IgD-negative memory B cell (primary cell): ENCODE measurements at regions not wholly inside any gene's neighbourhood (a gene's known extent, or its start where the extent isn't known, plus 50 kb on each side); places are given as distances from the start of the nearest gene placed in this dataset.
"Not testable (repeated sequence)": the region's sequence is repeated elsewhere in the genome, so short reads cannot be mapped to it uniquely, and the experiment has no call there.

Experiments
- H3K27ac Mint-ChIP-seq, 3 donors: one replicate each; pipeline ENCODE4 v1.8.0; 2020 to 2022; ENCODE audit warnings: mild to moderate bottlenecking in 3 of 3, mixed read lengths in 3 of 3, moderate library complexity in 1 of 3
- H3K27me3 Mint-ChIP-seq: one replicate; pipeline ENCODE4 v1.8.0; 2021; ENCODE audit warnings: mixed read lengths
- H3K36me3 Mint-ChIP-seq: one replicate; pipeline ENCODE4 v1.8.0; 2020; ENCODE audit warnings: mild to moderate bottlenecking, mixed read lengths
- H3K4me1 Mint-ChIP-seq, 3 donors: one replicate each; pipeline ENCODE4 v1.8.0; 2020 to 2022; ENCODE audit warnings: mixed read lengths in 3 of 3, mild to moderate bottlenecking in 1 of 3
- H3K4me3 Mint-ChIP-seq, 4 donors: one replicate each; pipeline ENCODE4 v1.8.0; 2020 to 2022; ENCODE audit warnings: mild to moderate bottlenecking in 4 of 4, mixed read lengths in 4 of 4, moderate library complexity in 3 of 4
- H3K9me3 Mint-ChIP-seq, 3 donors: one replicate each; pipeline ENCODE4 v1.8.0; 2020 to 2021; ENCODE audit warnings: mixed read lengths in 3 of 3, mild to moderate bottlenecking in 1 of 3

DNA sequence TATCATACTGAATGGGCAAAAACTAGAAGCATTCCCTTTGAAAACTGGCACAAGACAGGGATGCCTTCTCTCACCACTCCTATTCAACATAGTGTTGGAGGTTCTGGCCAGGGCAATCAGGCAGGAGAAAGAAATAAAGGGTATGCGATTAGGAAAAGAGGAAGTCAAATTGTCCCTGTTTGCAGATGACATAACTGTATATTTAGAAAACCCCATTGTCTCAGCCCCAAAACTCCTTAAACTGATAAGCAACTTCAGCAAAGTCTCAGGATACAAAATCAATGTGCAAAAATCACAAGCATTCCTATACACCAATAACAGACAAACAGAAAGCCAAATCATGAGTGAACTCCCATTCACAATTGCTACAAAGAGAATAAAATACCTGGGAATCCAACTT is 52.5 kb upstream of the CCDC71L start:
- H3K4me1 Mint-ChIP-seq, H3K4me3 Mint-ChIP-seq, H3K27ac Mint-ChIP-seq, H3K36me3 Mint-ChIP-seq, H3K9me3 Mint-ChIP-seq, H3K27me3 Mint-ChIP-seq: not testable (repeated sequence)

DNA sequence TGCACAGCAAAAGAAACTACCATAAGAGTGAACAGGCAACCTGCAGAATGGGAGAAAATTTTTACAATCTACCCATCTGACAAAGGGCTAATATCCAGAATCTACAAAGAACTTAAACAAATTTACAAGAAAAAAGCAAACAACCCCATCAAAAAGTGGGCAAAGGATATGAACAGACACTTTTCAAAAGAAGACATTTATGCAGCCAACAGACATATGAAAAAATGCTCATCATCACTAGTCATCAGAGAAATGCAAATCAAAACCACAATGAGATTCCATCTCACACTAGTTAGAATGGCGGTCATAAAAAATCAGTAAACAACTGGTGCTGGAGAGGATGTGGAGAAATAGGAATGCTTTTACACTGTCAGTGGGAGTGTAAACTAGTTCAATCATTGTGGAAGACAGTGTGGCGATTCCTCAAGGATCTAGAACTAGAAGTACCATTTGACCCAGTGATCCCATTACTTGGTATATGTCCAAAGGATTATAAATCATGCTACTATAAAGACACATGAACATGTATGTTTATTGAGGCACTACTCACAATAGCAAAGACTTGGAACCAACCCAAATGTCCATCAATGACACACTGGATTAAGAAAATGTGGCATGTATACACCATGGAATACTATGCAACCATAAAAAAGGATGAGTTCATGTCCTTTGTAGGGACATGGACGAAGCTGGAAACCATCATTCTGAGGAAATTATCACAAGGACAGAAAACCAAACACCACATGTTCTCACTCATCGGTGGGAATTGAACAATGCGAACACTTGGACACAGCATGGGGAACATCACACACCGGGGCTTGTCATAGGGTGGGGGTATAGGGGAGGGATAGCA is 53.9 kb upstream of the CCDC71L start:
- not testable (repeated sequence) for H3K4me3 Mint-ChIP-seq, H3K36me3 Mint-ChIP-seq, H3K9me3 Mint-ChIP-seq, H3K27me3 Mint-ChIP-seq, H3K27ac Mint-ChIP-seq, H3K4me1 Mint-ChIP-seq

GRCh38 chr7:106715730-106716129 is 54.8 kb upstream of the CCDC71L start:
- no peak overlapping the region for H3K27ac Mint-ChIP-seq
- H3K4me3 Mint-ChIP-seq = no peak overlapping the region
- H3K27me3 Mint-ChIP-seq = no peaks in the 10 kb centered on the region
- H3K4me1 Mint-ChIP-seq = peaks cover 9 to 12% (median 11%) of the 10 kb centered on the region in 3 donors
- peaks cover 0 to 5% (median 2%) of the 10 kb centered on the region in 3 donors for H3K9me3 Mint-ChIP-seq
- no peaks in the 10 kb centered on the region for H3K36me3 Mint-ChIP-seq

DNA sequence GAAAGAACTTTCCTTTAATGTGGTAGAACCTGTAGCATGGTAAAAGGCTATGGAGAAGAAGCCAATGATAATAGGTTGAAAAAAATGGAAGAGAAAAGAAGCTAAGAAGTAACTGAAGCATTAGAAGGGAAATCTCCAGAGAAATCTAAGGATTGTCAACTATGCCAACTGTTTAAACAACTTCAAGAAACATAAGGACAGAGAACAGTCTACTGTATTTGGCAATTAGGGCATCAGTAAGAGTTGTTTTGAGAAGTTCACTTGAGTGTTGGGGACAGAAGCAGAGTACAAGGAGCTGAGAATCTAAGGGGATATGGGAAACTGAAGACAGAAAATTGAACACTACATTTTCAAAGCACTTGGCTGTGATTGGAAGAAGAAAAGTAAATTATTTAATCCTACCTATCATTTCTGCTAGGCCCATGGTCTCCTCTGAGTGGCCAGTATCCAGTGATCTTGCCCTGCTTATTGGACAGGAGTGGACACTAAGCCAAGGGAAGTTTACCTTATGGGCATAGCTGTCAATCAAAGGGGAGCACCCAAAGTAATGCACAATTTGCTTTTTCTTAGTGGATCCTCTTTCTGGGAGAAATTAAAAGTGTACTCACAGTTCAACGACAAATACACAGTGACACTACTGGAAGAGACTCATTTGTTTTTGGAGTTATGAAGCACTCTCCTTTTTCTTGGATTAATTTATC is 56.4 kb upstream of the CCDC71L start:
- Mint-ChIP-seq H3K4me3 (no peak overlapping the region), H3K27ac (no peak overlapping the region), H3K36me3 (no peaks in the 10 kb centered on the region), H3K27me3 (no peaks in the 10 kb centered on the region), H3K9me3 (peaks cover 0 to 5% (median 0%) of the 10 kb centered on the region in 3 donors), H3K4me1 (peaks cover 19 to 24% (median 21%) of the 10 kb centered on the region in 3 donors)

- Mint-ChIP-seq H3K4me1 (peaks cover 26 to 29% (median 27%) of the 10 kb centered on the region in 3 donors), H3K4me3 (no peak overlapping the region), H3K27me3 (no peaks in the 10 kb centered on the region)
Measured at GRCh38 chr7:106717955-106718871, 57.3 kb upstream of the CCDC71L start.

DNA sequence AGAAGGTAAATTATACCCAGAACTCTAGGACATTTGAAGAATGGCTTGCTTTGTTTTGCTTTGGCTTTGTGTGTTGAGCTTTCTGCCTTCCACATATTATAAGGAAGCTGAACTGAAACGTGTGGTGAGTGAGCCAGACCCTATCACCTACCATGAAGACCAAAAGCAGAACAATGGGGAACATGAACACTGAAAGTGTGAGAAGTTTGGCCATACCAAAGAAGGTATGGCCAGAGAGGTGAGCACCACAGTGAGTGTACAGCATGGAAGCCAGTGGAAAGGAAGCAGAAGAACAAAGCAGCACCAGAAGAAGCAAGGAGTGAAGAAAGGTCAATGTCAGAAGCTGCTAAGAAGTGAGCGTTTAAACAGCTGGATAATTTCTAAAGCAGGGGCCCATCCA is 59.7 kb upstream of the CCDC71L start:
- Mint-ChIP-seq H3K27me3 (no peaks in the 10 kb centered on the region), H3K4me3 (no peak overlapping the region), H3K9me3 (peaks cover 0 to 2% (median 0%) of the 10 kb centered on the region in 3 donors), H3K36me3 (no peaks in the 10 kb centered on the region), H3K27ac (no peak overlapping the region), H3K4me1 (peaks cover 24 to 35% (median 31%) of the 10 kb centered on the region in 3 donors)

More at GRCh38 chr7:106717955-106718871, 57.3 kb upstream of the CCDC71L start:
- H3K36me3 Mint-ChIP-seq = no peaks in the 10 kb centered on the region
- H3K27ac Mint-ChIP-seq = no peak overlapping the region
- peaks cover 0 to 5% (median 0%) of the 10 kb centered on the region in 3 donors for H3K9me3 Mint-ChIP-seq

DNA sequence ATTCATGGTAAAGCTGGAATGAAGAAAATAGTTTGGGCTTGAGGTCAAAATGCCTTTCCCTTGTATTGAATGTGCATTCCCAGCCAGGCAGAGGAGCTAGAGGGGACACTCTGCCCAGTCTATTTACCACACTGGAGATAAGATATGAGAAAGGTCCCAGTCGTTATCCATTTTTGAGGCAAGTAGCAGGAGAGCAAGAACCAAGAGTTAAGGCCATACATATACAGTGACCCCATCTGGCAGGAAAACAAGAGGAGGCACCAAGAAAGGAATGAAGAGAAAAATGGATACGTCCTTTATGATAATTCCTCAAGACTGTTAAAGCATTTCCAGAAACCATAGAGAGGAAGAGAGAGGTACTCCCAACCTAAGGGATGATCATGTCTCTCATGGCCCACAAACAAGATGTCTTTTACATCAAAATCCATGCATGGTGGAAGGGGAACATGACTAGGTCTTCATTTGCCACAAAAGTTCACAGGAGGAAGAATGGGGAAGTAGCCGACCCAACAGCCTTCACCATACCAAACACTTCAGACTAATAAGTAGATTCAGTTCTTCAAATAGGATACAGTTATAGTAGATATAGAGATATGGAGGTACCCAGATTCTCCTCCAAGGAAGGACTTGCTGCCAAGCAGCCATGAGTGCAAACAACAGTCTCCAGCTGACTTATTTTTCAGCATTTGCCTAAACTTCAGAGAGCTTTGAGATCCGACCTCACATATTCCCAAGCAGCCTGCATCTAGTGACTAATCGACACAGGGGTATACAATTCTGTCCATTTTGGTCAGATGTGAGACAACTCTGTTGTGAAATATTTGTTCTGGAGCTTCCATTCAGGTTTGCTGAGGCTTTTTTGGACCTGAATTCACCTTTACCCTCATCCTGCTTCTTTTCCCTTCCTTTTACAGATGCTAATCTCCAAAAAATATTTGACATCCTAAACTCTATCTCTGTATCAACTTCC is 61.1 kb upstream of the CCDC71L start:
- no peaks in the 10 kb centered on the region for H3K27me3 Mint-ChIP-seq
- H3K36me3 Mint-ChIP-seq = no peaks in the 10 kb centered on the region
- no peak overlapping the region for H3K27ac Mint-ChIP-seq
- peak overlapping the region in 3 of 4 donors; percentile 47 to 87 (median 57) for H3K4me3 Mint-ChIP-seq
- H3K9me3 Mint-ChIP-seq = peaks cover 0 to 3% (median 0%) of the 10 kb centered on the region in 3 donors
- peaks cover 24 to 35% (median 31%) of the 10 kb centered on the region in 3 donors for H3K4me1 Mint-ChIP-seq

GRCh38 chr7:106723398-106723797 is 62.4 kb upstream of the CCDC71L start:
- H3K4me1 Mint-ChIP-seq = peaks cover 24 to 35% (median 31%) of the 10 kb centered on the region in 3 donors
- no peaks in the 10 kb centered on the region for H3K27me3 Mint-ChIP-seq
- H3K9me3 Mint-ChIP-seq = peaks cover 0 to 3% (median 0%) of the 10 kb centered on the region in 3 donors
- H3K27ac Mint-ChIP-seq = peak overlapping the region in 2 of 3 donors; percentile 26 to 40
- no peaks in the 10 kb centered on the region for H3K36me3 Mint-ChIP-seq
- H3K4me3 Mint-ChIP-seq = peak overlapping the region in 2 of 4 donors; percentile 59 to 76

GRCh38 chr7:106729720-106730385 is 68.9 kb upstream of the CCDC71L start:
- Mint-ChIP-seq H3K4me3 (no peak overlapping the region), H3K27me3 (no peaks in the 10 kb centered on the region), H3K27ac (no peak overlapping the region), H3K4me1 (peaks cover 20 to 25% (median 21%) of the 10 kb centered on the region in 3 donors), H3K9me3 (peaks cover 0 to 2% (median 0%) of the 10 kb centered on the region in 3 donors), H3K36me3 (no peaks in the 10 kb centered on the region)

DNA sequence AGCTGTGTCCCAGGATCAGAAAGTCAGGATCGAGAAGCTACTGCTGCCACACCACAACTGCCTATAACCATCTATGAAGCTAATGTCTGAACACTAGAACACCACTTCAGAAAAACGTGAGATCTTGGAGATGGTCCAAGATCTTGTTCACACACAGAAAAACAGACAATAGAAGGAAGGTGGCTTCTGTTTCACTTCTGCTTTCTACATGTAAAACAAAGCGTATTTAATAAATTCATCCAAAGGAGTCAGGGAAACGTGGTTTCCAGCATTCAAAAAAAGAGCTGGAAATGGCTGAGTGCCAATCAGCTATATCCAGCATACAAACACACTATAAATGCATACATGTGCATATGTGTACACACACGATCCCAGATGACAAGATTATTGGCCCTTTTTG is 70.2 kb upstream of the CCDC71L start:
- H3K36me3 Mint-ChIP-seq = no peaks in the 10 kb centered on the region
- peaks cover 21 to 25% (median 22%) of the 10 kb centered on the region in 3 donors for H3K4me1 Mint-ChIP-seq
- H3K27ac Mint-ChIP-seq = no peak overlapping the region
- H3K27me3 Mint-ChIP-seq = no peaks in the 10 kb centered on the region
- no peaks in the 10 kb centered on the region for H3K9me3 Mint-ChIP-seq
- H3K4me3 Mint-ChIP-seq = peak overlapping the region in 2 of 4 donors; percentile 49 to 72

GRCh38 chr7:106731646-106732444 is 70.9 kb upstream of the CCDC71L start:
- Mint-ChIP-seq H3K4me1 (peaks cover 26 to 29% (median 28%) of the 10 kb centered on the region in 3 donors), H3K4me3 (peak overlapping the region in 2 of 4 donors; percentile 49 to 72), H3K36me3 (no peaks in the 10 kb centered on the region), H3K9me3 (no peaks in the 10 kb centered on the region), H3K27ac (no peak overlapping the region), H3K27me3 (no peaks in the 10 kb centered on the region)

- no peak overlapping the region for H3K4me3 Mint-ChIP-seq
- no peaks in the 10 kb centered on the region for H3K27me3 Mint-ChIP-seq
- H3K36me3 Mint-ChIP-seq = no peaks in the 10 kb centered on the region
- H3K4me1 Mint-ChIP-seq = peaks cover 20 to 24% (median 23%) of the 10 kb centered on the region in 3 donors
- no peak overlapping the region for H3K27ac Mint-ChIP-seq
- H3K9me3 Mint-ChIP-seq = no peaks in the 10 kb centered on the region
Measured at GRCh38 chr7:106735637-106736036, 74.7 kb upstream of the CCDC71L start.

- Mint-ChIP-seq H3K27ac (no peak overlapping the region), H3K4me1 (peaks cover 15 to 19% (median 18%) of the 10 kb centered on the region in 3 donors), H3K4me3 (no peak overlapping the region), H3K36me3 (no peaks in the 10 kb centered on the region), H3K27me3 (no peaks in the 10 kb centered on the region), H3K9me3 (no peaks in the 10 kb centered on the region)
Measured at GRCh38 chr7:106736123-106736507, 75.2 kb upstream of the CCDC71L start.
